NCI-H2227 (cell line): ENCODE measurements at regions not wholly inside any gene's neighbourhood (a gene's known extent, or its start where the extent isn't known, plus 50 kb on each side); places are given as distances from the start of the nearest gene placed in this dataset.

ENCODE experiments used
- DNase-seq: peaks from one replicate; lab custom pipeline; 2025; ENCODE audit not compliant: unreplicated experiment; lab: John Stamatoyannopoulos, UW

GRCh38 chr10:10798102-10798863 lies 219.4 kb upstream of the CELF2 start:
- DNase-seq, result no peak

GRCh38 chr10:10798864-10799192 lies 218.8 kb upstream of the CELF2 start:
- DNase-seq, result no peak

- no peak for DNase-seq
Measured at GRCh38 chr10:10800961-10801360, 216.7 kb upstream of the CELF2 start.

- no peak for DNase-seq
Measured at GRCh38 chr10:10803278-10803677, 214.4 kb upstream of the CELF2 start.

- DNase-seq, result no peak
Measured at GRCh38 chr10:10804061-10804460, 213.6 kb upstream of the CELF2 start.

GRCh38 chr10:10804998-10805740 lies 212.5 kb upstream of the CELF2 start:
- no peak for DNase-seq

GRCh38 chr10:10807106-10807505 lies 210.6 kb upstream of the CELF2 start:
- DNase-seq, result no peak

GRCh38 chr10:10811562-10811961 lies 206.1 kb upstream of the CELF2 start:
- DNase-seq, result no peak

- DNase-seq, result no peak
Measured at GRCh38 chr10:10813656-10814055, 204.0 kb upstream of the CELF2 start.

GRCh38 chr10:10814069-10814468 lies 203.6 kb upstream of the CELF2 start:
- DNase-seq, result no peak

GRCh38 chr10:10816447-10816846 lies 201.2 kb upstream of the CELF2 start:
- DNase-seq, result no peak

- no peak for DNase-seq
Measured at GRCh38 chr10:10817609-10818008, 200.1 kb upstream of the CELF2 start.

- DNase-seq, result no peak
Measured at GRCh38 chr10:10818082-10818481, 199.6 kb upstream of the CELF2 start.

- no peak for DNase-seq
Measured at GRCh38 chr10:10819206-10819856, 198.3 kb upstream of the CELF2 start.

- no peak for DNase-seq
Measured at GRCh38 chr10:10821926-10822325, 195.7 kb upstream of the CELF2 start.

GRCh38 chr10:10824591-10825148 lies 193.0 kb upstream of the CELF2 start:
- no peak for DNase-seq

- no peak for DNase-seq
Measured at GRCh38 chr10:10826125-10826524, 191.5 kb upstream of the CELF2 start.

- DNase-seq, result no peak
Measured at GRCh38 chr10:10828623-10829022, 189.0 kb upstream of the CELF2 start.

GRCh38 chr10:10829576-10829975 lies 188.1 kb upstream of the CELF2 start:
- DNase-seq, result no peak

- no peak for DNase-seq
Measured at GRCh38 chr10:10830293-10830986, 187.2 kb upstream of the CELF2 start.

- no peak for DNase-seq
Measured at GRCh38 chr10:10831085-10831484, 186.6 kb upstream of the CELF2 start.
